Right ventricle myocardium inferior (tissue), 1 donor: ENCODE measurements at regions not wholly inside any gene's neighbourhood (a gene's known extent, or its start where the extent isn't known, plus 50 kb on each side); places are given as distances from the start of the nearest gene placed in this dataset. TPM values are rescaled to one million over a fixed set of nuclear protein-coding genes. Genes with fewer than 3 reads are reported as not detected.
A peak's percentile ranks its signal among the peaks of the same experiment; 100 is the strongest.
"Not testable (repeated sequence)": the region's sequence is repeated elsewhere in the genome, so short reads cannot be mapped to it uniquely, and the experiment has no call there.

ENCODE experiments used
- ATAC-seq: fragments of 200-7000 bp; cut with Tn5 transposase; one replicate; pipeline ENCODE4 v1.9.1; 2020; ENCODE audit warnings: mild to moderate bottlenecking, moderate library complexity
- DNase-seq: peaks from one replicate; pipeline ENCODE4 v3.0.0; 2021; ENCODE audit errors: missing footprints
- intact Hi-C: fragments of 100-400 bp; cut with DNase I; formaldehyde crosslinking; loops from one replicate; pipeline ENCODE4 v1.11.0; 2022
- microRNA-seq: library from miRNA; unstranded; fragments of <30 nt; microRNA quantifications from one replicate; pipeline ENCODE4 v1.2.0, GENCODE V29; 2020
- donor health status: DM: no; HTN: yes; CAD: no; lungs with severe emphysema.

- intact Hi-C loops: no loop called here
- ATAC-seq (no peak), DNase-seq (no peak)
These were observed 80.5 kb upstream of the DHRSX start for GRCh38 chrX:2581296-2581695.

DNA sequence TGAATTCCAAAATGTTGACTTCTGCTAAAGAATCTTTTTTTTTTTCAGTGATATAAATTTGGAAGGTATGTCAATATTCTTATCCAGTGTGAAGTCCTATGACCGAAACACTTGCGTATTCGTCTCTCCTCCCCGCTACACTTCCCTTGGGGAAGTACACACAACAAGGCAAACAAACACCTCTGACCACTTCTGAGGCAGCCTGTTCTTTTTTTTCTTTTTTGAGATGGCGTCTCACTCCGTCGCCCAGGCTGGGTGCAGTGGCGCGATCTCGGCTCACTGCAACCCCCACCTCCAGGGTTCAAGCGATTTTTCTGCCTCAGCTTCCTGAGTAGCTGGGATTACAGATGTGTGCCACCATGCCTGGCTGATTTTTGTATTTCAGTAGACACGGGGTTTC, 78.1 kb upstream of the DHRSX start:
- ATAC-seq: no peak
- DNase-seq: peak; percentile 7
- intact Hi-C loops: no loop called here

DNA sequence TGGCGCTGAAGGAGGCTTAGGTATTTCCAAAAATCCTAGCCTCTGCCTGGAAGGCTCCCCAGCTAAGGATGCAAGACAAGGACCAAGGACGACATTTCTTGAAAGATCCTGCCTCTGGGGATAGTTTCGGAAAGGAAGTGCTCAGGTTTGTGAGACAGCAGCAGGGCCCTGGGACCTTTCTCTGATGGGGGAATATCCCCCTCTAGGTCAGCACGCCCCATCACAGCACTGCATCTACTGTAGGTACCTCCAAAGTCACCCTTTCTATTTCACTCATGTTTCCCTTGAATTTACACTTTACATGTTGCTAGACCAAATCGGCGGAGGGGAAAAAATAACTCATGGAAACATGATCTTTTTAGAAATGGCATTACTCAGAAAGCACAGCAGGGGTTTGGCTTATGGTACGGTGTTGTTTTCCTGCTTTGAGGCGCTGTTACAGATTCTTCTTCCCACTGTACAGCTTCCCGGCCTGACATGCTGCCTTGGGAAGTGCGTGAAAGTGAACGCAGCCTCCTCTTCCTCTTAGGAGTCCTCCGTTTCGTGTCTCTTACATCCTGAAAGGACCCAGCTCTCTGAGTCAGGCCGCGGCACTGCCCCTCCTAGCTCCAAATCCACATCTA, 77.2 kb upstream of the DHRSX start:
- DNase-seq: peak; percentile 50
- intact Hi-C loops: no loop called here
- no peak for ATAC-seq

DNA sequence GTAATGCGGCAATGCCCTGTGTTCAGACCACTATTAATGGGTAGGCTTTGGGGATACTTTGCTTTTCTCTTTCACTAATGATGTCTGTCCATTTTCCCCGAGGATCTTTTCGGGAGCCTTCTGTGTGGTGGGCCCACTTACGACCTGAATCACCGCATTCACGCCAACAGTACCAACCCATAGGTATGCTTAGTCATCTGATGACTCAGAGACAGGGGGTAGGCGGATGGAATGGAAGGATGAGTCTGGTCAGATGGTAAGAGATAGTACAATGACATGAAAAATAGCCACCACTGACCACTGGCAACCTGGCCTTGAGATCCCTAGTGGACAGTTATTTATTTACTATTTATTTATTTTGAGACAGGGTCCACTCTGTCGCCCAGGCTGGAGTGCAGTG, 76.0 kb upstream of the DHRSX start:
- no peak for ATAC-seq
- peak; percentile 15 for DNase-seq
- intact Hi-C loops: no loop called here

DNA sequence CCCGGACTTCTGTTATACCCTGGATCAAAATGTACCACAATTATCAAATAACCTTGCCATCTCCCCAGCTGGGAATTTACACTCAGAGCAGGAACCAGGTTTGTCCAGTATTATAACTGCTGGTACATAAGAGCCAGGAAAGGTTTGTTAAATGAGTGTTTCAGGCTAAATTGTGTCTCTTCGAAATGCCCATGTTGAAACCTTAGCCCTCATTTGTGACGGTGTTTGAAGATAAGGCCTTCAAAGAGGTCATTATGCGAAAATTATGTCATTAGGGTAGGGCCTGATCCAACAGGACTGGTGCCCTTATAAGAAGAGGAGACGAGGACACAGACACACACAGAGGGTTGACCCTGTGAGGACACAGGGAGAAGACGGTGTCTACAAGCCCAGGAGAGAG, 73.5 kb upstream of the DHRSX start:
- ATAC-seq (no peak), DNase-seq (no peak)
- intact Hi-C loops: no loop called here

GRCh38 chrX:2572740-2573139, 72.0 kb upstream of the DHRSX start:
- intact Hi-C loops: no loop called here
- ATAC-seq: no peak
- DNase-seq: peak; percentile 15

- intact Hi-C loops: no loop called here
- no peak for ATAC-seq
- DNase-seq: no peak
These were observed 67.3 kb upstream of the DHRSX start for GRCh38 chrX:2568125-2568524.

DNA sequence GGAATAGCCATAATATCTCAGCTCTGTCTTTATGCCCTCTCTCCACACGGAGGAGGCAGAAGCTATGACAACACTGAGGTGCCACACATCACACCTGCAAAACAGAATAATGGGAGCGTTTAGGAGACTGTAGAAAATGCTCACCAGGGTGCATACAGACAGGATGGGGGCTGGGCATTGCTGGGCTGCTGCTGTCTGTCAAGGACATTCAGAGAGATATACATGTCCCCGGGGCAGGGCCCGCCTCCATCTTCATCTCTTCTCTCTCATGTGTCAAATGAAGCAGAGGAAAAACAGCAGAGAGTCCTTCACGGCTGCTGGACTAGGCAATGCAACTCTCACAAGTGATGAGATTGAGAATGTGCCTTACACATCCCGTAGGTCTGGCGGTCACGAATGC, 65.3 kb upstream of the DHRSX start:
- peak; percentile 52 for DNase-seq
- ATAC-seq: no peak
- intact Hi-C loops: no loop called here

DNA sequence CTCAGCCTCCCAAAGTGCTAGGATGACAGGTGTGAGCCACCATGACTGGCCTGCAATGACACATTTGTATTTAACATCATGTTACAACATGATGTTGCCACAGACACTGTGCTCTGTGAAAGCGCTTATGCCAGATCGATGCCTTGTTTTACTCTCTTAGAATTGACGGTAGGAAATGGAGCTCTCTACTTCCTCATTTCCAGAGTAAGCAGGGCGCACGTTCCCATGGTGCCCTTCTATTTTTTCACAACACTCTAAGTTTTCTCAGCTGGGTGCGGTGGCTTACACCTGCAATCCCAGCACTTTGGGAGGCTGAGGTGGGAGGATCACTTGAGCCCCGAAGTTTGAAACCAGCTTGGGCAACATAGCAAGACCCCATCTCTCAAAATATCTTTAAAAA, 60.7 kb upstream of the DHRSX start:
- no peak for DNase-seq
- ATAC-seq: no peak
- intact Hi-C loops: no loop called here

GRCh38 chrX:2559124-2559523, 58.3 kb upstream of the DHRSX start:
- peak; percentile 75 for ATAC-seq
- no peak for DNase-seq
- intact Hi-C loops: no loop called here

DNA sequence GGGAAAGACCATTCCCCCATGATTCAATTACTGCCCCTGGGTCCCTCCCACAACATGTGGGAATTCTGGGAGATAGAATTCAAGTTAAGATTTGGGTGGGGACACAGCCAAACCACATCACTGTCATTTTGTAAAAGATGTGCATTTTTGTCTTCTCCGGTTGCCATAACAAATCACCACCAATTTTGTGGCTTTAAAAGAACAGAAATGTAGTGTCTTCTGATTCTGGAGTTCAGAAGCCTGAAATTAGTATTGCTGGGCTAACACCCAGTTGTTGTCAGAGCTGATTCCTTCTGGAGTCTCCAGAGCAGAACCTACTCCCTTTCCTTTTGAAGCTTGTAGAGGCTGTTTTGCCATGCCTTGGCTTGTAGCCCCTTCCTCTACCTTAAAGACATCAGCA, 54.1 kb upstream of the DHRSX start:
- ATAC-seq (no peak), DNase-seq (no peak)

DNA sequence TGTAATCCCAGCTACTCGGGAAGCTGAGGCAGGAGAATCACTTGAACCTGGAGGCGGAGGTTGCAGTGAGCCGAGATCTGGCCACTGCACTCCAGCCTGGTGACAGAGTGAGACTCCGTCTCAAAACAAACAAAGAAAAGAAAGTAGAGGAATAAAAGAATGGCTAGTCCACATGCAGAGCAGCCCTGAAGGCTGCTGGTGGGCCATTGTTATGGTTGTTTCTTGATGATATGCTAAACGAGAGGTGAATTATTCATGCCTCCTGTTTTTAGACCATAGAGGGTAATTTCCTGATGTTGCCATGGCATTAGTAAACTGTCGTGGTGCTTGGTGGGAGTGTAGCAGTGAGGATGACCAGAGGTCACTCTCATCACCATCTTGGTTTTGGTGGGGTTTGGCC, 53.3 kb upstream of the DHRSX start:
- ATAC-seq, intact Hi-C loops, DNase-seq: not testable (repeated sequence)

More for the DNA sequence above, 54.1 kb upstream of the DHRSX start:
- intact Hi-C loops: no loop called here

DNA sequence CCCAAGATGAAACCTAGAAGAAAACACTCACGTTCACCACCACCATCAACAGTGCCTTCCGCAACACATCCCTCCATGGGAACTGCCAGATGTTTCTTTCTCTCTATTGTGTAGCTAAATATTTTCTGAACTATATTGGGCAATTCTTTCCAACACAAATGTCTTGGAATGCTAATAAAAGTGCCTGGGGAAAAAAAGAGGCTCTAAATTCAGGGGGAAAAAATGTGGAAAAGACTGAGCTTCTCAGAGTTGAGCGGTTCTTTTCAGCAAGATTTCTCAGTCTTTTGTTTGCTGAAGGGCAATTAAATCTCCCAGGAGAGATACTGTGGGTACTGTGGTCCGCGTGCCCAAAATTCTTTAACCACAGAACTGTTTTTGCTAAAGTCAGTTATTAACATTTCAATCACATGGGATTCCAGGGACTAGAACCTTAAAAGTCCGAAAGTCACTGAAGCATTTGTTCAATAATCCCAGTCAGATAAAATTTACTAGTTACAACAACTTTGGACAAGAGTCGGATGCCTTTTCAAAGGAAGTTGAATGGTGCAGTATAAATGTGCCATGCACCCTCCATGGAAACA, 51.9 kb upstream of the DHRSX start:
- DNase-seq (no peak), ATAC-seq (no peak)
- intact Hi-C loops: no loop called here

DNA sequence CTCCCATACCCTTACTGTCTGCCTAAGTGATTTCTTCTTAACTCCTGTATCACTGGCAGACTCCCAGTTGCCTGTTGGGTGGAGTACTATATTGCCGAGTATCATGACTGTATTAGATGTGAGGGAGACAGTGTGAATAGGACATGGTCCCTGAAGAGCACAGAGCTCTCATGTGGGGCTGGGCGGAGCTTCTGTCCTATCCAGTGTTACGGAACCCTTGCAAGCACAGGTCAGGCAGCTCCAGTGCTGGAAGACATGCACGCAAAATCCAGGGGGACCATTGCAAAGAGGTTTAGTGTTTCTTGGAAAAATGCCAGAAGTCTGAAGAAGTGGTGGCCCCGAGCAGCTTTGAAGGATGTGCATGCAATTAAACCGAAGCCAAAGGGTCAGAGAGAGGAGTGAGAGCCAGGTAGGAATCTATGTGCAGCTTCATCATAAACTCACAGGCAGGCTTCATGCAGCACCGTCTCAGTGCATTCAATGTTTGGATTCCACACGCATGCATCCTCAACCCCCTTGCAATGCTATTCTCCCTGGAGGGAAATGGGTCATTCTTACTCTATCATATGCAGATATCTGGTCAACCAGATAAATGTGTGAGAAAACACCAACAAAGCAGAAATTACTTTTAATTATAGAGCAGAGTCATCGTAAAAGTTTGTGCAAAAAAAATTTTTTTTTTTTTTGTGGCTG, 49.7 kb upstream of the DHRSX start:
- ATAC-seq (no peak), DNase-seq (no peak)
- intact Hi-C loops: no loop called here

Small RNA genes in the stretch of these regions (microRNA-seq; reads per million reads assigned to microRNA genes)
- gene MIR6089: not detected
